Panc1 (cell line): ENCODE measurements at regions not wholly inside any gene's neighbourhood (a gene's known extent, or its start where the extent isn't known, plus 50 kb on each side); places are given as distances from the start of the nearest gene placed in this dataset.

Experiments
- TF ChIP-seq, protein P1 (sequence below): fragments of 450-650 bp; IDR thresholded peaks from 2 replicates; pipeline ENCODE4 v1.5.1; 2017; ENCODE audit warnings: mild to moderate bottlenecking
- TF ChIP-seq, protein P2 (sequence below), 2 experiments: IDR thresholded peaks; 2 replicates each; pipeline ENCODE4 v1.6.1; 2011 to 2012; ENCODE audit warnings: low read depth in 2 of 2, control low read depth in 1 of 2, low read length in 1 of 2, mild to moderate bottlenecking in 1 of 2, moderate library complexity in 1 of 2; ENCODE audit not compliant: insufficient read depth in 1 of 2

DNA sequence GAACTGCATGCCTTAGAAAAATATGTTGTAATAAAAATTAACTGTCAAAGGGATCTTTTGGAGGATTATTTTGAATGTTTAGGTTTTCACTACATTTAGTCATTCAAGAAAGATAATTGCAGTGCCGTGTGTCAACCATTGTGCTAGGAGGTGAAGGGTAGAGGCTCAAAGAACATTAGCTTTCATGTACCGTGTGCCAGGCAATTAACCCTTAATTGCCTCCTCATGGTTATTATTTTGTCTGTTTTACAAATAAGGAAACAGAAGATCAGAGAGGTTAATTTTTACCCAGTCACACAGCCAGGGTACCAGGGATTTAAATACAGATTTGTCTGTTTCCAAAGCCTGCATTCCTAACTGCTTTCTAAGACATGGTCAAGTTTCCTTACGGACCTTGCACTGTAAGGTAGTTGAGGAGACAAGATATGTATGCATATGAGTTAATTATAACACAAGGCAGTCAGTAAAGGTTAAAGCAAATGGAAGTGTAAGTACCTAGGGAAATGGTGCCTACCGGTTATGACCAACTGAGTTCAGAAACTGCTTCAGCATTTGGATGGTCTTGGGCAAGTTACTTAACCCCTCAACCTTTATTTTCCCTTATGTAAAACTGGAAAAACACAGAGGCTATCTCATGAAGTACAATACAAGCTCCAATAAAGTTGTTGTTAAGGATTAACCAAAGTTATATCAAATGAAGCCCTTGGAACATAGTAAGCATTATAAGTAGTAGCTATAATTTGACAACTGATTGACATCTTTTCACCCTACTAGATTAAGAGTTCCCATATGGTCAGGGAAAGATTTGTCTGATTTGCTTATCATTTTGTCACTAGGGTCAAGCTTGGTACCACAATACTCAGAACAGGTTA is 434.9 kb downstream of the MBD2 start:
- TF ChIP-seq, protein P1, sequence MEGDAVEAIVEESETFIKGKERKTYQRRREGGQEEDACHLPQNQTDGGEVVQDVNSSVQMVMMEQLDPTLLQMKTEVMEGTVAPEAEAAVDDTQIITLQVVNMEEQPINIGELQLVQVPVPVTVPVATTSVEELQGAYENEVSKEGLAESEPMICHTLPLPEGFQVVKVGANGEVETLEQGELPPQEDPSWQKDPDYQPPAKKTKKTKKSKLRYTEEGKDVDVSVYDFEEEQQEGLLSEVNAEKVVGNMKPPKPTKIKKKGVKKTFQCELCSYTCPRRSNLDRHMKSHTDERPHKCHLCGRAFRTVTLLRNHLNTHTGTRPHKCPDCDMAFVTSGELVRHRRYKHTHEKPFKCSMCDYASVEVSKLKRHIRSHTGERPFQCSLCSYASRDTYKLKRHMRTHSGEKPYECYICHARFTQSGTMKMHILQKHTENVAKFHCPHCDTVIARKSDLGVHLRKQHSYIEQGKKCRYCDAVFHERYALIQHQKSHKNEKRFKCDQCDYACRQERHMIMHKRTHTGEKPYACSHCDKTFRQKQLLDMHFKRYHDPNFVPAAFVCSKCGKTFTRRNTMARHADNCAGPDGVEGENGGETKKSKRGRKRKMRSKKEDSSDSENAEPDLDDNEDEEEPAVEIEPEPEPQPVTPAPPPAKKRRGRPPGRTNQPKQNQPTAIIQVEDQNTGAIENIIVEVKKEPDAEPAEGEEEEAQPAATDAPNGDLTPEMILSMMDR, result no peak
- TF ChIP-seq, protein P2, sequence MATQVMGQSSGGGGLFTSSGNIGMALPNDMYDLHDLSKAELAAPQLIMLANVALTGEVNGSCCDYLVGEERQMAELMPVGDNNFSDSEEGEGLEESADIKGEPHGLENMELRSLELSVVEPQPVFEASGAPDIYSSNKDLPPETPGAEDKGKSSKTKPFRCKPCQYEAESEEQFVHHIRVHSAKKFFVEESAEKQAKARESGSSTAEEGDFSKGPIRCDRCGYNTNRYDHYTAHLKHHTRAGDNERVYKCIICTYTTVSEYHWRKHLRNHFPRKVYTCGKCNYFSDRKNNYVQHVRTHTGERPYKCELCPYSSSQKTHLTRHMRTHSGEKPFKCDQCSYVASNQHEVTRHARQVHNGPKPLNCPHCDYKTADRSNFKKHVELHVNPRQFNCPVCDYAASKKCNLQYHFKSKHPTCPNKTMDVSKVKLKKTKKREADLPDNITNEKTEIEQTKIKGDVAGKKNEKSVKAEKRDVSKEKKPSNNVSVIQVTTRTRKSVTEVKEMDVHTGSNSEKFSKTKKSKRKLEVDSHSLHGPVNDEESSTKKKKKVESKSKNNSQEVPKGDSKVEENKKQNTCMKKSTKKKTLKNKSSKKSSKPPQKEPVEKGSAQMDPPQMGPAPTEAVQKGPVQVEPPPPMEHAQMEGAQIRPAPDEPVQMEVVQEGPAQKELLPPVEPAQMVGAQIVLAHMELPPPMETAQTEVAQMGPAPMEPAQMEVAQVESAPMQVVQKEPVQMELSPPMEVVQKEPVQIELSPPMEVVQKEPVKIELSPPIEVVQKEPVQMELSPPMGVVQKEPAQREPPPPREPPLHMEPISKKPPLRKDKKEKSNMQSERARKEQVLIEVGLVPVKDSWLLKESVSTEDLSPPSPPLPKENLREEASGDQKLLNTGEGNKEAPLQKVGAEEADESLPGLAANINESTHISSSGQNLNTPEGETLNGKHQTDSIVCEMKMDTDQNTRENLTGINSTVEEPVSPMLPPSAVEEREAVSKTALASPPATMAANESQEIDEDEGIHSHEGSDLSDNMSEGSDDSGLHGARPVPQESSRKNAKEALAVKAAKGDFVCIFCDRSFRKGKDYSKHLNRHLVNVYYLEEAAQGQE (IDR thresholded peaks at IDR 0.05; ENCODE audit: insufficient read depth in 1 of 2, low read depth in 2 of 2, low read length in 1 of 2), result no peak
